Right renal pelvis (tissue), 4 donors: ENCODE measurements at regions not wholly inside any gene's neighbourhood (a gene's known extent, or its start where the extent isn't known, plus 50 kb on each side); places are given as distances from the start of the nearest gene placed in this dataset.

Experiments
- DNase-seq, 4 donors: peaks; one replicate each; pipeline ENCODE4 v3.0.0-alpha.2; 2013; ENCODE audit warnings: low read depth in 4 of 4, low spot score in 3 of 4, missing footprints in 1 of 4

DNA sequence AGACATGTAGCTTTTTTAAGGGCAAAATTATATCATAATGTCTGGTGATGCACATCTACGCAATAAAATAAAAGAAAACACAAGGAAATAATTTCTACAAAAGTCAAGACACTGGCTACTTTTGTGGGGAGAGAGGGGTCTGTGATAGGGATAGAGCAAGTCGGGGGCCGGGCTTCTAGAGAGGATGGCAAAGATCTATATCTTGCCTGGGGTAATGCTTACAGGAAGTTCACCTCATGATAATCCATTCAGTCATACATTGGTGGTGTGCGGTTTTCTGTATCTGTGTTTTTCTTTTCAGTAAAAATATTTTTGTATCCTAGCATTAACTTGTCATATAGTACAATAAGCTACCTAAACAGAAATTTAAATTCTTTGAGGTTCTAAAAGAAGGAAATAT lies 178.8 kb downstream of the ARRDC4 start:
- DNase-seq = no peak

DNA sequence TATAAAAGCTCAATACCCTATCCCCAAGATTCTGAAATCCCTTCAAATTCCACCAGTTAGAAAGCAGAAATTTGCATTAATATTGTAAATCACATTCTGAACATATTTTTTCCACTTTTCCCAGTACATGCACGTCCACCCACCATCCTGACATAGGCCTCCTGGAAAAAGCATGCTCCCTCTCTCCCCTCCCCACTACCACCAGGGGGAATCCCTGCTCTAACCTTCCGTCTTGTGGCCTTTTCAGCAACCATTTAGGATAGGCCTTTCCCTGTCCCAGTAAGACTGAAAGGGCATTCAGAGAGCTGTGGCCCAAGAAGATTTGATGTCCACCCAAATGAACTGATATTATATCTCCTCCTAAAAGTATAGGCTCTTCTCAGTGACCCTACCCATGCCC lies 182.1 kb downstream of the ARRDC4 start:
- DNase-seq = no peak

DNA sequence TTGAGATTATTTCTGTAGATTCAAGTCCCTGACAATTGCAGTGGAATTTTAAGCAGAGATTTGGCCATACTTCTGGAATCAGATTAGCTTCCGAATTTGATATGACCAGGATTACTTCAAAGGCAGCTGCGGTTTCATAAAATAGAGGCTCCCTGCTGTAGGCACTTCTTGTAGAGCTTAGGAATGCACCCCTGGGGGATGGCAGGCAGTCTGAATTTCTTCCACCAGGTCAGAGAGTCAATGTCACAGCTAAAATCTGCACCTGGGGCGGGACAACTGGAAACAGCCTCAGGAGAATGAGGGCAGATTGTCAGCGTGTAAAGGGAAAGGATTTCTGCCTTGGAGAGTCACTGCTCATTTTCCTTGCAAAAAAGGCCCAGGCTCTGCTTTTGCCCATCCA lies 182.6 kb downstream of the ARRDC4 start:
- no peak for DNase-seq

DNA sequence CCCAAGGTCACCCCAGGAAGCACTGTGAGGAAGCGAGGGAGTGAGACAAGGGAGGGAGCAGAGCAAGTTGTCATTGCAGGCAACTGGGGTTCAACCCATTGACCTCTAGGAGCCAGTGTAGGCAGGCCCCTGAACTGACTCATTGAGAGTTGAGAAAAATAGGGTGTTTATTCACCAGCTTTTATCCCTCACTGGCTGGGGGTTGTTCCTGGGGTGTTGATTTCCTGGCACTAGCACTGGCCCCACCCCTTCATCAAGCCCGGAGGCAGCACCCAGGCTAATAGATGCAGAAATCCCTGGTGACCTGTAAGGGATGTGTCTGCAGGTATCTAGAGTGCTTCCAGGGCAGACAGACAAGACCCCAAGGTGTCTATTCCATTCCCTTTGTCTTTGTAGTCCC lies 183.9 kb downstream of the ARRDC4 start:
- DNase-seq = no peak

DNA sequence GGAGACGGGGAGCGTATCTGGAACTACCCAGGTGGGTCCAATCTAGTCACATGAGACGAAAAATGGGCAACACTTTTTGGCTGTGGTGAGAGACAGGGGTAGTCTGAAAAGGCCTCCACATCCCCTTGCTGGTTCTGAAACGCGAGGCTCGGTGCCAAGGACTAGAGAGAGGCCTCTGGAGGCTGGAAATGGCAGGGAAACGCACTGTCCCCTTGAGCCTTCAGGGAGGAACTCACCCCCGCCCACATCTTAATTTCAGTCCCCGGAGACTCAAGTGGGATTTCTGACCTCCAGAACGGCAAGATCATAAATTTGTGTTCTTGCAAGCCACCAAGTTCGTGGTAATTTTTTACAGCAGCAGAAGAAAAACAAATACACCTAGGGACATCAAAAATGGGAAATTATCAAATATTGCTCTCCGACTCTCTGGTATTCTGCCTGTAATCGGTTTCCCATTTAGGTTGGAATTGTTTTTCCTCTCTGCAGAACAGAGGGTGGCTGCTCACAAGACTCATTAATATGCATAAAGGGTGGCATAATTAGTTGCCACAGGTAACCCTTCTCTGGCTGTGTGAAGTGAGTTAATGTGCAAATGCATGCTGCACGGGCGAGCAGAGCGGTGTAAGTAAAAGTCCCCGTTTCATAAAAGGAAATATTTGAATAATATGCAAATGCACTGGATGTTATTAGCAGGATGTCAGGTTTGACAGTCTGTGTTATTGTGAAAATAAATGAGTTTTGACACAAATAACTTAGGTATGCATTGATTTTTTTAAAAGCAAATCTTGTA lies 185.7 kb downstream of the ARRDC4 start:
- DNase-seq = no peak

DNA sequence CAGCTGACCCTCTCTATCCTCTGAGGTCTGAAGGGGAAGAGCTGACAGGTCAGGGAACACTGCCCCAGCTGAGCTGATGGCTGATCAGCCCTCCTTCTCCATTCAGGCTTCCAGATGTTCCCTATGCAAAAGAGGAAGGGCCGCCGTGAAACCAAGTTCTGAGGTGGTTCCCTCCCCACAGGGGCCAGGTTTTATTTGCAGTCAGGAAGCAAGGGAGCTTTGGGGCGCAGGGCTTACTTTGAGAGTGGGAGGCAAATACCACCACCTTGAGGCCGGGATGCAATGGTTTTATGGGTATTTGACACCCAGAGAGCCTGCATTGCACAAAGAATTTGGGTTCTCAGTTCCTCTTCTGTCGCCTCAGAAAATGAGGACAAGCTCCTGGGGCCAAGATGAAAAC lies 186.9 kb downstream of the ARRDC4 start:
- no peak for DNase-seq

DNA sequence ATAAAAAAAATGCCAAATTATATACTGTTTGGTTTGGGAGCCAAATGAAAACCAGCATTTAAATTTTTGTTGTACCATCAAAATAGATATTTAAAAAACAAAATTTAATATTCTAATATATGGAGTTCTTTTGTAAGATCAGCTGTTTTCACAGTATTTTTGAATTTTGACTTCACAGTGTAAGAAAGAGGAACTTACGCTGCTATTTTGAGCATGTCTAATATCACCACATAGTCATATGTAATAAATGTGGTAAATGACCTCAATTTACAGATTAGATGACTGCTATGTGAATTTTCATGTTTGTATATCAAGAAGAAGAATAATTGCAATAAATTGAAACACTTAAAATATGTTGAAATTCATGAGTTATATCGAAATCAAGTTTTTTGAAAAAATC lies 189.6 kb downstream of the ARRDC4 start:
- no peak for DNase-seq

DNA sequence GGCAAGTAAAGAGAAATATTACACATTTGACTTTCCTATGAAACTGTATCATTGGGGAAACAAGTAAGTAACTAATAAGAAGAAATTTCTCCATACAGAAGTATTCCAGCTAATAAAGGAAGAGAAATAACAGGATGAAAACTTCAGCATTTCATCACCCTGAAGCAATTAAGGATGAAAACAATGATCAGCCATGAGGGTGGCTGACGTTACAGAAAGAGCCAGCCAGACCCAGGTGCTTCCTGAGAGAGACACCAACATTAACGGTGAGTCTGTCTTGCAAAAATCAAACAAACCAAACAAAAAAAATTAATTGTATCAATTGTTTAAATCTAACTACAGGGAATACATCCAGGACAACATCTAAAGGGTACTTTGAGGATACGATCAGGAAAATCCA lies 190.0 kb downstream of the ARRDC4 start:
- no peak for DNase-seq

DNA sequence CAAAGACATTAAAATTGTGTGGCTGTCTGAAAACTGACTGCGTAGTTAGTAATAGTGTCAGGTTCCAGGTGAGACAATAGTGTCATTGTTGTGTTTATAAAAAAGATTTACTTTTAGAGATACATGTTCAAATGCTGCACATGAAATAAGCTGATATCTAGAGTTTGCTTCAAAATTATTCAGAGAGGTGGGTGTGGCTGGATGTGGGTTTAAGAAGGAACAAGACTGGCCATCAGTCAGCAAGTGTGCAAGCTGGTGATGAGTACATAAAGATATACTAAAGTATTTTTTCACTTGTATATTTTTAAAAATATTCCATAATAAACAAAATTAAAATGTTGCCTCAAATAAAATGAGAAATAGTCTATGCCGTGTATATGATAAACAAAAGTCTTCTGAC lies 190.6 kb downstream of the ARRDC4 start:
- DNase-seq = no peak

DNA sequence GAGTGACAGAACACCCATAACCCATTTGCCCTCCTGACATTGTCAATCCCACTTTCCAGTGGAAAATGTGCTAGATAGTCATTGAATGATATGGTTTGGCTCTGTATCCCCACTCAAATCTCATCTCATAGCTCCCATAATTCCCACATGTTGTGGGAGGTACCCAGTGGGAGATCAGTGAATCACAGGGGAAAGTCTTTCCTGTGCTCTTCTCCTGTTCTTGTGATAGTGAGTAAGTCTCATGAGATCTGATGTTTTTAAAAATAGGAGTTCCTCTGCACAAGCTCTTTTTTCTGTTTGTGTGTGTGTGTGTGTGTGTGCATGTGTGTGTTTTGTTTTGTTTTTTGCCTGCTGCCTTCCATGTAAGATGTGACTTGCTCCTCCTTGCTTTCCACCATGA lies 191.7 kb downstream of the ARRDC4 start:
- DNase-seq = no peak

DNA sequence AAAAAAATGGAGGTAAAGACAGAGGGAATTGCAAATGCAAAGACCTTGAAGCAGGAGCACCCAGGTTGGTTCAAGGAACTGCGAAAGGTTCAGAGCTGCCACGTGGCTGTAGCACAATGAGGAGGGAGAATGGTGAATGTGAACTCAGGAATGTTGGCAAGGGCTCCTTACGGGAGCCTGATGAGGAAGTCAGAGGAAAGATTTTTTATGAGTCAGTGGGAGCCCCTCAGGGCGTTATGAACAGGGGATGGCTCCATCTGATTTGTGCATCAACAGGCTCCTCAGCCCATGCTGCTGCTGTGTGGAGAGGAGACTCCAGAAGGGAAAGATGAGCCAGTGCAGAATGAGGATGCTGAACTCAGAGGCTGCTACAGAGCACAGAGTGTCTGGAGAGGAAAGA lies 194.4 kb downstream of the ARRDC4 start:
- DNase-seq = no peak

DNA sequence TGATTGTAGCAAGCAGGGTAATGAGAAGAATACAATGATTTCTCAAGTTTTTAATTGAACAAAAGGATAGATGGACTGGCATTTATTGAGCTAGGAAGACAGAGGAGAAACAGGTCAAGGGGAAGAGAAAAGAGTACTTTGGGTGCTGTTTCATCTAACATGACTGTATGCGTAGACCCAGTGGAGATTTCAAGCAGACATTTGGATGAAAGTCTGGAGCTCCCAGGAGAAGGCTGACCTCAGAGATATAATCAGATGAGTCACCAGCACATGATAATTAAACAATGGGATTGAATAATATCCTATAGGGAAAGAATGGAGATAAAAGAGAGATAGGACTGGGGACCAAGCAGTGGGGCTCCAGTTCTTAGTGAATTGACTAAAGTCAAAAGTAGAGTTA lies 194.9 kb downstream of the ARRDC4 start:
- no peak for DNase-seq

DNA sequence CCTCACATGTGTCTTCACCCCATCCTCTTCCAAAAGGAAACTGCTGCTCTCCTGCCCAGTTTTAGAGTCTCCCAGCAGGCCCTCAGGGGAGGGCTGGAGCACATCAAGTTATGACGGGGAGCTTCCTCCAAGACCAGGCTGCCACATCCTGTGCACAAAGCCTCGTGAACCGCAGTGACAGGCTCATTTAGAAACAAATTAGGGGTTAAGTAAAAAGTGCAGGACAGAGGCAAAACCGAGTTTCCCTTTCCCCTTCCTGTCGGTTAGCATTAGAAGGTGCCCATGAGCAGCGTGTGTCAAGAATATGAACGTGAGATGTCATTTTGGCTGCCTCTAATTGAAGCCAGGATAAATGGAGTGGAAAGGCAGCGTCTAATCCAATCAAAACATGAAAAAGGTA lies 199.7 kb downstream of the ARRDC4 start:
- DNase-seq = no peak

DNA sequence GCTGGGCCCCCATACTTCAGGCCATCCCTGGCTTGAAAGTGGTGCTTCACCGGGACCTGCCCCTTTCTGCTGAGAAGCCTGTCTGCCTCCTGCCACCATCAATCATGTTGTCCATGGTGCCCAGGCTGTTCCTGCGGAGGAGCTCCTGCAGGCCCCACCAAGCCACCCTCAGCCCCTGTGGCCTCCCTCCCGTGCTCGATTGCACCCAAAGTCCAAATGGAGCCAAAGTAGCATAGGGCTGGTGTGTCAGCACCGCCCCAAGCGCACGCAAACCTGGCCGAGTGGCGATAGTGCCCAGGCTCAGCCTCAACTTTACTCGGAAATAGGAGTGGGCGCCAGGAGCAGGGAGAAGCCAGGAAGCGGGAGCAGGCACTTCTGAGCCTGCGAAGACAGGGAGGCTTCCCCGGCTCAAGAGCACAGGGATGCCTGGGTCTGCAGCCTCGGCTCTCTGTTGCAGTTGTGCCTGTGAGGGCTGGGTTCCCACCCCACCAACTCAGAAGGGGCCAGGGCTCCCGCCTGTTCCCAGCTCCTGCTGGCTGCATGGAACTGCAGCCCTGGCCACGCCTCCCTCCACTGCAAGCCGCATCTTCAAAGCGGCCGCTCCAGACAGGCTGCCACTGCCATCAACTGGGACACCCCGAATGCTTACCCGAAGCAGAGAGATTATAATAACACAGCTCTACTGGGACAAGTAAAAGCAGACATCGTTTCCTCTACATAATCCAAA lies 203.0 kb downstream of the ARRDC4 start:
- no peak for DNase-seq

DNA sequence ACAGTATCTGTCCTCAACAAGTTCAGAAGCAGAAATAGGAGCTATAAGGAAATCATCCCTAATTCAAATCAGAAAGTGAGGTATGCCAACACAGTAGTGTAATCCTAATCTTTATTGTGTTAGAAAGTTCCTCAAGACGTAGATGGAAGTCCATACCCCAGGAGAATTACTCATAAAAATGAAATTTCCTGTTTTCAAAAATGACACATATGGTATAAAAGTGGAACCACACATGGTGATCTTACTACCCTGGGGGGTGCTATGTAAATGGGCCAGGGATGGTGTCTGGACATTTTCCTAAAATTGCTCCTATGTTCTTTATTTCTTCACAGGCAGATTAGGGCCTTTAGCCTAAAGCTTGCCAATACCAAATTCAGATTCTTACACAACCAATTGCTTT lies 204.1 kb downstream of the ARRDC4 start:
- no peak for DNase-seq

DNA sequence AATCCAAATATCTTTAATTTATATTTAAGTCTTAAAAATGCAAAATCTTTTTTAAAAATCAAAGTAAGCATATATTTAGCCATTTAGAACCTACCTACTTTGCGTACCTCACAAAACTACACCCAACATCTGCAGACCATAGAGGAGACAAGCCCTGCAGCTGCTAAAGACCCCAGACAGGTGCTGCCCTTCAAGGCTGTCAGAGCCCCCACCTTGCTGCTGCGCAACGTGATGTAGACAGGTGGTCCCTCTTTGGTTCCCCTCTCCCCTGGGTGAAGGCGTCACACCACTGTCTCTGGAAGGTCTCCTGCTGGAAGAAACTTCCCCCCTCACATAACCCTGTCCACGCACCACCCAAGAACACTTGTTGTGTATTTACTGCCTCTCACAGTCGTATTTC lies 204.5 kb downstream of the ARRDC4 start:
- DNase-seq = no peak

DNA sequence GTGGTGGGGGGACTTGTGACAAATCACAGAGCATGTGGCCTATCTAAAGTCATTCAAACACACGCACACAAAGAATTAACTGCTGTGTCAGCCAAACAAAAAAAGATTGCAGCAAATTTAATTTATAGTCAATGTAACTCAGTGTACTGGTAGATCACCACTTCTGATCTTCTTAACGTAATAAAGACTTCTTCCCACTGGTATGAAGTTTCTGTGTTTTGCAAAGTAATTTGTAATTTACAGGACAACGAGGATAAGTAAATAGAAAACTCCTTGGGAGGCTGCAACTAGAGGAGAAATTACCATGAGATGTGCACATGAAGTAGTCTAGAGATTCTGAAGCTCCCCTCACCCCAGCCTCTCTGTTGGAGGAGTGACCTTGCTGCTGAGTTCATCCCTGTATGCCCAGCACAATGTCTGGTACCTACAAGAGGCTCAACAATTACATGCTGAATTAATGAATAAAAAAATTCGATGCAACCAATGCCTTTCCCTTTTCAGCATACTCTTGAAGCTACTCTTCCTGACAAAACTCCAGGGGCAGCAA lies 207.3 kb downstream of the ARRDC4 start:
- no peak for DNase-seq

DNA sequence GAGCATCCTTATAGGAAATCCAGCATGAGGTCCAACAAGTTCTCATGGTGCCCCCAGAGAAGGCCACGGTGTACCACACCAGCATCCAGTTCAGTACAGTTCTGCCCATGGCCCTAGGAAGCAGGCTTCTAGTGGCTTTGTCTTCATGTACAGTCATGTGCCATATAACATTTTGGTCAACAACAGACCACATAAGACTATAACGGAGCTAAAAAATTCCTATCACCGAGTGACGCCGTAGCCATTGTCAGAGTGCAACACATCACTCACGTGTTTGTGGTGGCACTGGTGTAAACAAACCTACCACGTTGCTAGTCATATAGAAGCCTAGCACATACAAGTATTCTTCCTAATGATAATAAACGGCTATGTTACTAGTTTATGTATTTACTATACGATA lies 209.0 kb downstream of the ARRDC4 start:
- no peak for DNase-seq

DNA sequence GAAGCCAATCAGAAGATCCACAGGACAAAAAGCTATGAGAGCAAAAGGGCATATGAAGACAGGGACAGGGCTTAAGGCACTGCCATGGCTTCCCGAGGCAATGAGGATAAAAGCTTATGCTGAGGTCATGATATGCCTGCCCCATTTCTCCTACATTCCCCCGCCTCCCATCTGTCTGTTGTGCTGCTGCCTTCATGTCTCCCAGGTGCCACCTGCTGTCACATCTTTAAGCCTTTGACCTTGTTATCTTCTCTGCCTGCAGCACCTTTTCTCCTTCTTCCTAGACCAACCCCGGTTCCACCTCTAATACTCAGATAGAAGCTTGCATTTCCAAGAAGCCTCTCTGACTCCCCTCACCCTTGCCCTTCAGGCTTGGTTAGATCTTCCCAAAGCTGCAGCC lies 213.8 kb downstream of the ARRDC4 start:
- no peak for DNase-seq

DNA sequence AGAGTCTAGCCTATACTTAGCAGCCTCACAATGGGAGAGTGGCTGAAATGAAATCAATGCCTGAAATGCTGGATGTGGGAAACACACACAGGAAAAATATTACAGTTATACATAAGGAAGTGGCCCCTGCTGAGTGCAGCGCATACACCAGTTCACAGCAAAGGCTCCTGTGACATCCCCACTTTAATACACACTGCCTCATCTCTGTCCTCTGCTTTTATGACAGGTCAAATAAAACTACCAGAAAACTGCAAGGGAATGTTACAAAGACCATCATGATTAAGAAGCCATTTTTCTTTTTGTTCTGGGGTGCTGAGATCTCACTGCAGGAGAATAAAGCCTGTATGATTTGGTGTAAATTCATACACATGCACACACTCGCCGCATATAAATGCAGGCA lies 214.3 kb downstream of the ARRDC4 start:
- no peak for DNase-seq

DNA sequence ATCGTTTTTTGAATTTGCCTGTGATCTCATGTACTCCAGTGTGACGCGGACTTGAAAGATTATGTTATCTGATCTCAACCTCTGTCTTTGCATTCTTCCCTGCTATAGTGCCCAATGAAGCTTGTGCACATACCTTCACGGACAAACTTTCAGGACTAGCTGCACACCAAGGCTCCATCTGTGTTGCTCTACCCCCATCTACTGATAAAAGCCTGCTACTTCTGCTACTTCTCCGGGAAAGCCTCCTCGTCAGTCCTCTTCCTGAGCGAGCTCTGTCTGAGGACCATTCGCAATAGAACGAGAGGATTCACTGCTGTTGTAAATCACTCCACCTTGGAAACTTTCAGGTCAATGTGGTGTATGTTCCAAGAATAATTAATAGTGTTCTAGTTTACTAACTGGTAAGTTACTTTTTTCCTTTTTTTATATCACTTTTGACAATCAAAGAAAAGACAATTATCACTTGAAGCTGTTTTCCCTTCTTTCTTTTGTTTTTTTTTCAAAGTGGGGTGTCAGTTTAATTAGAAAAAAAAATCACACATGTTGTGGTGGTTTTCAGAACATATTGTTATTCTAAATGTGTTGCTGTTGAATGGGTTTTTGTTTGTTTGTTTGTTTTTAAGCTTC lies 217.6 kb downstream of the ARRDC4 start:
- peak; percentile 67 to 81 (median 78) for DNase-seq

DNA sequence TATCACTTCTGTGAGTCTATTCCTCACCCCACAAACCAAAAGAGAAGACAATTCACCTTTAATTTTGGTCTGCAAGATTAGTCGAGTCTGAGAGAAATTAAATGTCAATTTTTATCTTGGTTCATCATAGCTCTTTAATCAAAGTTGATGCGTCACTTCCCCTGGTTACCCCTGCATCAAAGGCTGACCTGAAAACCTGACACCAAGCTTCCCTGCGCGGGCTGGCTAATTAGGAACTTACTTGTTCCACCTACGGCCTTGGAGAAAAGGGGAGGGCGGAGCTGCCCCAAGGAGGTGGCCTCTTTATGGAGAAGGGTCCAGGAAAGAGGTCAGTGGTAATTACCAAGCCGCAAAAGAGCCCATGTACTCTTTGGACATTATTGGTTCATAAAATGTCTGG lies 218.4 kb downstream of the ARRDC4 start:
- peak in 1 of 4 donors; percentile 8 for DNase-seq
